H1 (cell line): ENCODE measurements at regions not wholly inside any gene's neighbourhood (a gene's known extent, or its start where the extent isn't known, plus 50 kb on each side); places are given as distances from the start of the nearest gene placed in this dataset.

Source experiments
- KDM5A ChIP-seq: fragments of 200-600 bp; IDR thresholded peaks from 2 replicates; pipeline ENCODE4 v1.7.1; 2012; ENCODE audit warnings: mild to moderate bottlenecking, low read length, inconsistent platforms, mixed read lengths
- NANOG ChIP-seq: IDR thresholded peaks from 2 replicates; pipeline ENCODE4 v1.6.1; 2011; ENCODE audit warnings: low read length, low read depth, mild to moderate bottlenecking, inconsistent platforms; ENCODE audit not compliant: insufficient read depth, poor library complexity, severe bottlenecking
- RXRA ChIP-seq: IDR thresholded peaks from 2 replicates; pipeline ENCODE4 v1.6.1; 2011; ENCODE audit warnings: low read depth, mild to moderate bottlenecking, low read length, moderate library complexity; ENCODE audit not compliant: insufficient read depth
- SIX5 ChIP-seq: IDR thresholded peaks from 2 replicates; pipeline ENCODE4 v1.6.1; 2011; ENCODE audit warnings: mild to moderate bottlenecking, low read depth, low read length
- SP4 ChIP-seq: IDR thresholded peaks from 2 replicates; pipeline ENCODE4 v1.6.1; 2012; ENCODE audit warnings: low read length, inconsistent platforms
- TBP ChIP-seq: IDR thresholded peaks from 2 replicates; pipeline ENCODE4 v1.6.1; 2011; ENCODE audit warnings: low read depth, low read length, improper control_type of control experiment
- TEAD4 ChIP-seq: IDR thresholded peaks from 2 replicates; pipeline ENCODE4 v1.6.1; 2012; ENCODE audit warnings: low read depth, low read length, inconsistent platforms, mixed read lengths
- TF ChIP-seq, protein P1 (sequence below): fragments of 300-600 bp; sonication (generic); IDR thresholded peaks from 2 replicates; pipeline ENCODE4 v1.7.1; 2012; ENCODE audit warnings: low read length, moderate library complexity, mild to moderate bottlenecking, inconsistent platforms; ENCODE audit not compliant: insufficient replicate concordance

DNA sequence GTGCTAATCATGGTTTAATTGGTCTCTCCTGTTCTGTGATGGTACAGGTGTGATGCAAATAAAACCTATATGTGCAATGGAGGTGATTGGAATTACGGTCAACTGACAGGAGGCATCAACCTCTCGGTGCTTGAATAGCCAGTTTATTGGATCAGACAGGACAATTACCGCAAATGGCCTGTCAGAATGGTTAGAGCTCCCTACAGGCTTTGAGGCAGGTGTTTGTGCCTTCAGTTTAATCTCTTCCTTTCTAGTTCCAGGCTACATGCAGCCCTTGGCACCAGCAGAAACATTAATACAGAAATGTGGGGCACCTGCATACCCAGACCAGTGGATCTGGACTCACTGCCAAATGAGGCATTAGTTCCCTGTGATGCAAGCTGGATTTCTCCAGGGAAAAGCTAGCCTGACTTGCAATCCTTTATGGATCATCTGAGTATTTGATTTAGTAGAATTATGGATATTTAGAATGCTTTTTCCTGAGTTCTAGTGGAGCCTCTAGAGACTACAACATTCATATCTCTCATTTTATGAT, 128.6 kb downstream of the MAT2B start (continued):
- TF ChIP-seq, protein P1, sequence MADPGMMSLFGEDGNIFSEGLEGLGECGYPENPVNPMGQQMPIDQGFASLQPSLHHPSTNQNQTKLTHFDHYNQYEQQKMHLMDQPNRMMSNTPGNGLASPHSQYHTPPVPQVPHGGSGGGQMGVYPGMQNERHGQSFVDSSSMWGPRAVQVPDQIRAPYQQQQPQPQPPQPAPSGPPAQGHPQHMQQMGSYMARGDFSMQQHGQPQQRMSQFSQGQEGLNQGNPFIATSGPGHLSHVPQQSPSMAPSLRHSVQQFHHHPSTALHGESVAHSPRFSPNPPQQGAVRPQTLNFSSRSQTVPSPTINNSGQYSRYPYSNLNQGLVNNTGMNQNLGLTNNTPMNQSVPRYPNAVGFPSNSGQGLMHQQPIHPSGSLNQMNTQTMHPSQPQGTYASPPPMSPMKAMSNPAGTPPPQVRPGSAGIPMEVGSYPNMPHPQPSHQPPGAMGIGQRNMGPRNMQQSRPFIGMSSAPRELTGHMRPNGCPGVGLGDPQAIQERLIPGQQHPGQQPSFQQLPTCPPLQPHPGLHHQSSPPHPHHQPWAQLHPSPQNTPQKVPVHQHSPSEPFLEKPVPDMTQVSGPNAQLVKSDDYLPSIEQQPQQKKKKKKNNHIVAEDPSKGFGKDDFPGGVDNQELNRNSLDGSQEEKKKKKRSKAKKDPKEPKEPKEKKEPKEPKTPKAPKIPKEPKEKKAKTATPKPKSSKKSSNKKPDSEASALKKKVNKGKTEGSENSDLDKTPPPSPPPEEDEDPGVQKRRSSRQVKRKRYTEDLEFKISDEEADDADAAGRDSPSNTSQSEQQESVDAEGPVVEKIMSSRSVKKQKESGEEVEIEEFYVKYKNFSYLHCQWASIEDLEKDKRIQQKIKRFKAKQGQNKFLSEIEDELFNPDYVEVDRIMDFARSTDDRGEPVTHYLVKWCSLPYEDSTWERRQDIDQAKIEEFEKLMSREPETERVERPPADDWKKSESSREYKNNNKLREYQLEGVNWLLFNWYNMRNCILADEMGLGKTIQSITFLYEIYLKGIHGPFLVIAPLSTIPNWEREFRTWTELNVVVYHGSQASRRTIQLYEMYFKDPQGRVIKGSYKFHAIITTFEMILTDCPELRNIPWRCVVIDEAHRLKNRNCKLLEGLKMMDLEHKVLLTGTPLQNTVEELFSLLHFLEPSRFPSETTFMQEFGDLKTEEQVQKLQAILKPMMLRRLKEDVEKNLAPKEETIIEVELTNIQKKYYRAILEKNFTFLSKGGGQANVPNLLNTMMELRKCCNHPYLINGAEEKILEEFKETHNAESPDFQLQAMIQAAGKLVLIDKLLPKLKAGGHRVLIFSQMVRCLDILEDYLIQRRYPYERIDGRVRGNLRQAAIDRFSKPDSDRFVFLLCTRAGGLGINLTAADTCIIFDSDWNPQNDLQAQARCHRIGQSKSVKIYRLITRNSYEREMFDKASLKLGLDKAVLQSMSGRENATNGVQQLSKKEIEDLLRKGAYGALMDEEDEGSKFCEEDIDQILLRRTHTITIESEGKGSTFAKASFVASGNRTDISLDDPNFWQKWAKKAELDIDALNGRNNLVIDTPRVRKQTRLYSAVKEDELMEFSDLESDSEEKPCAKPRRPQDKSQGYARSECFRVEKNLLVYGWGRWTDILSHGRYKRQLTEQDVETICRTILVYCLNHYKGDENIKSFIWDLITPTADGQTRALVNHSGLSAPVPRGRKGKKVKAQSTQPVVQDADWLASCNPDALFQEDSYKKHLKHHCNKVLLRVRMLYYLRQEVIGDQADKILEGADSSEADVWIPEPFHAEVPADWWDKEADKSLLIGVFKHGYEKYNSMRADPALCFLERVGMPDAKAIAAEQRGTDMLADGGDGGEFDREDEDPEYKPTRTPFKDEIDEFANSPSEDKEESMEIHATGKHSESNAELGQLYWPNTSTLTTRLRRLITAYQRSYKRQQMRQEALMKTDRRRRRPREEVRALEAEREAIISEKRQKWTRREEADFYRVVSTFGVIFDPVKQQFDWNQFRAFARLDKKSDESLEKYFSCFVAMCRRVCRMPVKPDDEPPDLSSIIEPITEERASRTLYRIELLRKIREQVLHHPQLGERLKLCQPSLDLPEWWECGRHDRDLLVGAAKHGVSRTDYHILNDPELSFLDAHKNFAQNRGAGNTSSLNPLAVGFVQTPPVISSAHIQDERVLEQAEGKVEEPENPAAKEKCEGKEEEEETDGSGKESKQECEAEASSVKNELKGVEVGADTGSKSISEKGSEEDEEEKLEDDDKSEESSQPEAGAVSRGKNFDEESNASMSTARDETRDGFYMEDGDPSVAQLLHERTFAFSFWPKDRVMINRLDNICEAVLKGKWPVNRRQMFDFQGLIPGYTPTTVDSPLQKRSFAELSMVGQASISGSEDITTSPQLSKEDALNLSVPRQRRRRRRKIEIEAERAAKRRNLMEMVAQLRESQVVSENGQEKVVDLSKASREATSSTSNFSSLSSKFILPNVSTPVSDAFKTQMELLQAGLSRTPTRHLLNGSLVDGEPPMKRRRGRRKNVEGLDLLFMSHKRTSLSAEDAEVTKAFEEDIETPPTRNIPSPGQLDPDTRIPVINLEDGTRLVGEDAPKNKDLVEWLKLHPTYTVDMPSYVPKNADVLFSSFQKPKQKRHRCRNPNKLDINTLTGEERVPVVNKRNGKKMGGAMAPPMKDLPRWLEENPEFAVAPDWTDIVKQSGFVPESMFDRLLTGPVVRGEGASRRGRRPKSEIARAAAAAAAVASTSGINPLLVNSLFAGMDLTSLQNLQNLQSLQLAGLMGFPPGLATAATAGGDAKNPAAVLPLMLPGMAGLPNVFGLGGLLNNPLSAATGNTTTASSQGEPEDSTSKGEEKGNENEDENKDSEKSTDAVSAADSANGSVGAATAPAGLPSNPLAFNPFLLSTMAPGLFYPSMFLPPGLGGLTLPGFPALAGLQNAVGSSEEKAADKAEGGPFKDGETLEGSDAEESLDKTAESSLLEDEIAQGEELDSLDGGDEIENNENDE, result no peak
- TF ChIP-seq RXRA (no peak), TBP (no peak), KDM5A (no peak), SIX5 (no peak), TEAD4 (no peak), NANOG (no peak), SP4 (no peak)
